ENCODE measurements at regions not wholly inside any gene's neighbourhood (a gene's known extent, or its start where the extent isn't known, plus 50 kb on each side); places are given as distances from the start of the nearest gene placed in this dataset.

- no peak for DNase-seq
Measured at GRCh38 chr13:26822146-26822545, 61.6 kb upstream of the GPR12 start.

GRCh38 chr13:26821672-26822071 is 61.1 kb upstream of the GPR12 start:
- DNase-seq, result no peak

GRCh38 chr13:26820871-26821270 is 60.3 kb upstream of the GPR12 start:
- no peak for DNase-seq

GRCh38 chr13:26819046-26819445 is 58.5 kb upstream of the GPR12 start:
- no peak for DNase-seq

GRCh38 chr13:26816881-26817280 is 56.3 kb upstream of the GPR12 start:
- DNase-seq, result no peak

GRCh38 chr13:26813980-26814348 is 53.4 kb upstream of the GPR12 start:
- no peak for DNase-seq

- DNase-seq, result no peak
Measured at GRCh38 chr13:26813321-26813979, 52.9 kb upstream of the GPR12 start.

GRCh38 chr13:26811581-26811980 is 51.0 kb upstream of the GPR12 start:
- no peak for DNase-seq
